Esophagus (tissue), 2 donors: ENCODE measurements at regions not wholly inside any gene's neighbourhood (a gene's known extent, or its start where the extent isn't known, plus 50 kb on each side); places are given as distances from the start of the nearest gene placed in this dataset.

Source experiments
- H3K27ac ChIP-seq, 2 donors: one replicate each; pipeline ENCODE4 v1.5.1; 2013; ENCODE audit warnings: low read depth in 2 of 2, mild to moderate bottlenecking in 2 of 2, inconsistent platforms in 1 of 2, low read length in 1 of 2, moderate library complexity in 1 of 2
- H3K27me3 ChIP-seq, 2 donors: one replicate each; pipeline ENCODE4 v1.6.1; 2013; ENCODE audit warnings: low read length in 2 of 2, control low read depth in 1 of 2, mild to moderate bottlenecking in 1 of 2; ENCODE audit not compliant: insufficient read depth in 2 of 2, control insufficient read depth in 1 of 2
- H3K36me3 ChIP-seq, 2 donors: one replicate each; pipeline ENCODE4 v1.6.1; 2013; ENCODE audit warnings: low read length in 1 of 2; ENCODE audit not compliant: control insufficient read depth in 2 of 2, insufficient read depth in 2 of 2
- H3K4me1 ChIP-seq, 2 donors: one replicate each; pipeline ENCODE4 v1.6.1; 2013; ENCODE audit warnings: low read length in 1 of 2; ENCODE audit not compliant: control insufficient read depth in 2 of 2, insufficient read depth in 2 of 2
- H3K4me3 ChIP-seq, 2 donors: one replicate each; pipeline ENCODE4 v1.5.1; 2013; ENCODE audit warnings: low read length in 2 of 2, mild to moderate bottlenecking in 2 of 2, low read depth in 1 of 2, moderate library complexity in 1 of 2
- H3K9me3 ChIP-seq, 2 donors: one replicate each; pipeline ENCODE4 v1.6.1; 2013; ENCODE audit warnings: mild to moderate bottlenecking in 2 of 2, low read depth in 1 of 2, low read length in 1 of 2, moderate library complexity in 1 of 2; ENCODE audit not compliant: control insufficient read depth in 2 of 2, insufficient read depth in 1 of 2
- WGBS, 2 donors: extraction: QIAGEN DNeasy Blood & Tissue Kit; methylation state at CpG; one replicate each; pipeline ENCODE4 v1.1.7; 2013; 5-methylcytosine and 5-hydroxymethylcytosine counted together
- donor health status: healthy with polysubstance abuse.
- donor health status: Bipolar disorder and iron deficiency.

GRCh38 chr3:152060701-152061100 is 187.3 kb downstream of the SUCNR1 start:
- Histone ChIP-seq H3K27ac (no peak overlapping the region), H3K9me3 (no peaks in the 10 kb centered on the region), H3K4me3 (no peak overlapping the region), H3K36me3 (no peaks in the 10 kb centered on the region), H3K27me3 (no peaks in the 10 kb centered on the region), H3K4me1 (no peaks in the 10 kb centered on the region)
- 38 to 47% methylated on average over 1 of the region's 1 CpG for WGBS, 2 donors

DNA sequence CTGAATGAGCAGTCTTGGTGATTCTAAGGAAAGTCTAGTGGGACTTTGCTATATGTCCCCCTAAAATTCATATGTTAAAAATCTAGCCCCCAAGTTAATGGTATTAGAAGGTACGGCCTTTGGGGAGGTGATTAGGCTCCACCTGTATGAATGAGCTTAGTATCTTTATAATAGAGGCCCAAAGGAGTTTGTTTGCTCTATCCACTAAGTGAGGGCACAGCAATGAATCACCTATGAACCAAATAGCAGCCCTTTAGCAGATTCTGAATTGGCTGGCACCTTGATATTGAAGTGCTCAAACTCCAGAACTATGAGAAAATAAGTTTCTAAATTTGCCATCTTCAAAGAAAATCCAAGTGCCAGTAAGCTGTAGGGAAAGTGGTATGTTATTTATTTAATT is 187.9 kb downstream of the SUCNR1 start:
- H3K4me3 ChIP-seq = no peak overlapping the region
- H3K27me3 ChIP-seq = no peaks in the 10 kb centered on the region
- H3K27ac ChIP-seq = no peak overlapping the region
- 65 to 85% methylated on average over 1 of the region's 1 CpG for WGBS, 2 donors
- H3K9me3 ChIP-seq = no peaks in the 10 kb centered on the region
- no peaks in the 10 kb centered on the region for H3K36me3 ChIP-seq
- H3K4me1 ChIP-seq = no peaks in the 10 kb centered on the region

DNA sequence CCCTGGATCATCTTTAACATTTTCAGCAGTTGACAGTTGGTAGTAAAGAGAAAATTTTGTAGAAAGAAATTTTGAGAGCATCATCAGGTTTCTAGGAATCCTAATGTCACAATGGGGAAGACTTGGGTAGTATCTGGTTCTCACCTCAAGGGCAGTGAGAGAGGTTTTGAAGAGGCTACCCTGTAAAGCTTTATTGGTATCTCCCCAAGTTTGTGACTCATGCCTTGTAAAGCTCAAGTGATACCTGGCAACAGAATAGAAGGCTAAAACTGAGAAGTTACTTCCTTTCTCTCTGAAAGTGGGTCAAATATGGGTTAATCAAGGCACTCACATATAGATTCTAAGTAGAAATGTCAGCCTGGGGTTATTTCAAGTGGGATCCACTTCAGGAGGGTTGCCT is 196.4 kb downstream of the SUCNR1 start:
- Histone ChIP-seq H3K4me3 (no peak overlapping the region), H3K36me3 (no peaks in the 10 kb centered on the region), H3K27me3 (no peaks in the 10 kb centered on the region), H3K9me3 (no peaks in the 10 kb centered on the region), H3K27ac (no peak overlapping the region), H3K4me1 (no peaks in the 10 kb centered on the region)

- no peak overlapping the region for H3K27ac ChIP-seq
- no peaks in the 10 kb centered on the region for H3K9me3 ChIP-seq
- no peaks in the 10 kb centered on the region for H3K36me3 ChIP-seq
- no peaks in the 10 kb centered on the region for H3K4me1 ChIP-seq
- no peak overlapping the region for H3K4me3 ChIP-seq
- H3K27me3 ChIP-seq = no peaks in the 10 kb centered on the region
- WGBS, 2 donors = 93 to 96% methylated on average over 3 of the region's 3 CpGs
Measured at GRCh38 chr3:152071315-152071714, 197.4 kb upstream of the MBNL1 start.

DNA sequence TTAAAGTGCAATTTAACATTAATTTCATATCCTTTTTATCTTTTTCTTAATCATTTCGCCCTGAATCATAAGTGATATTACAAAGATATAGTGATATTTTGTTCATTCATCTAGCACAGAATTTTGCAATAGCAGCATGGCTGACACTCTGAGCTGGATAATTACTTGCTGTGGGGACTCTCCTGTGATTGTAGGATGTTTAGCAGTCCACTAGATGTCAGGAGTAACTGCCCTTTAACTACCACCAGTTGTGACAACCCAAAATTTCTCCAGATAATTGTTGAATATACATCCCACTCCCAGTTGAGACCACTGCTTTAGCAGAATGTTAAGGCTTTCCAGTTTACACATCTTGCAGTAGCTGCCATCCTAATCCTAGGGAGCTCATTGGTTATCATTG is 196.8 kb upstream of the MBNL1 start:
- no peak overlapping the region for H3K27ac ChIP-seq
- 46 to 54% methylated on average over 1 of the region's 1 CpG for WGBS, 2 donors
- no peaks in the 10 kb centered on the region for H3K9me3 ChIP-seq
- no peaks in the 10 kb centered on the region for H3K27me3 ChIP-seq
- no peaks in the 10 kb centered on the region for H3K4me1 ChIP-seq
- H3K36me3 ChIP-seq = no peaks in the 10 kb centered on the region
- no peak overlapping the region for H3K4me3 ChIP-seq

DNA sequence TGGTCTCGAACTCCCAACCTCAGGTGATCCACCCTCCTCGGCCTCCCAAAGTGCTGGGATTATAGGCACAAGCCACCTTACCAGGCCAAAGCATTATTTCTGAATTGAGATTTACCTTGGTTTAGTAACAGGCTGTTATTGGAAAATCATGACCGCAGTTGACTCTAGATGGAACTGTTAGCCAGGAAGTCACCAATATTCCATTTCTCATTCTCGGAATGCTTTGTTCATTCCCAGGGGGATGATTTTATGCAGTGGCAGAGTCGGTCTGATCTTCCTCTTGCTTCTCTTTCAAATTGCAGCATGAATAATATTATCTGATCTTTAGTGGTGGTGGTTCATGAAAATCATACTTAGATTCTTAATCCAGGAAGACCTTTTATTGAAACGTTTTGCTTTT is 195.5 kb upstream of the MBNL1 start:
- Histone ChIP-seq H3K9me3 (no peaks in the 10 kb centered on the region), H3K36me3 (no peaks in the 10 kb centered on the region), H3K4me3 (no peak overlapping the region), H3K4me1 (no peaks in the 10 kb centered on the region), H3K27me3 (no peaks in the 10 kb centered on the region), H3K27ac (no peak overlapping the region)
- 66 to 68% methylated on average over 6 of the region's 6 CpGs for WGBS, 2 donors

GRCh38 chr3:152076148-152076547 is 192.6 kb upstream of the MBNL1 start:
- H3K4me3 ChIP-seq = no peak overlapping the region
- WGBS, 2 donors = 71 to 72% methylated on average over 2 of the region's 2 CpGs
- no peaks in the 10 kb centered on the region for H3K27me3 ChIP-seq
- H3K27ac ChIP-seq = no peak overlapping the region
- no peaks in the 10 kb centered on the region for H3K9me3 ChIP-seq
- H3K36me3 ChIP-seq = no peaks in the 10 kb centered on the region
- no peaks in the 10 kb centered on the region for H3K4me1 ChIP-seq

DNA sequence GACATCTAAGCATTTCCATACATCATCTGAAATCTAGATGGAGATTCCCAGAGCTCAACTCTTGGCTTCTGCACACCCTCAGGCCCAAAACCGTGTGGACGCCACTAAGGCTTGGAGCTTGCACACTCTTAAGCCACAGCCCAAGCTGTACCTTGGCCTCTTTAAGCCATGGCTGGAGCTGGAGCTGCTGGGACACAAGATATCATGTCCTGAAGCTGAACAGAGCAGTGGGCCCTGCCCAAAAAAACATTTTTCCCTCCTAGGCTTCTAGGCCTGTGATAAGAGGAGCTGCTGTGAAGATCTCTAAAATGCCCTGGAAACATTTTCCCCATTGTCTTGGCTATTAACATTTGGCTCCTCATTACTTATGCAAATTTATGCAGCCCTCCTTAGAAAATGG is 188.7 kb upstream of the MBNL1 start:
- Histone ChIP-seq H3K36me3 (no peaks in the 10 kb centered on the region), H3K4me3 (no peak overlapping the region), H3K27me3 (no peaks in the 10 kb centered on the region), H3K9me3 (no peaks in the 10 kb centered on the region), H3K4me1 (no peaks in the 10 kb centered on the region), H3K27ac (no peak overlapping the region)
- 96% methylated on average over 2 of the region's 2 CpGs for WGBS, 2 donors

DNA sequence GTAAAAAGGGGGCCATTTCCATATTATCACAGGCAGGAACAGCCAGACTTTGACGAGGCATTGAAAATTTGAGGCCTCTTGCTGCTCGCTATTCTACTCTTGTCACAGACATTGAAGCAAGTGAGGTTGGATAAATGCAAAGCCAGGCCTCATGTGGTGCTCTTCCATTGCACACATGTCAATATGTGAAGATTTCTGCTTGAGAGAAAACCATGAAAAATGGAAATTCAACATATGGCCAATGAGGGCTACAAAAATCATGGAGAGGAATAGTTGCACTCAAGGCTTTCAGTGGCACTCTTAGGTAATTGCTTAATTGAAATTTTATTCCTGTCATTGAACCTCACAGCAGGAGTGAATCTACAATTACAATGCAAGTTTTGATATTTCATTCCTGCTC is 185.6 kb upstream of the MBNL1 start:
- Histone ChIP-seq H3K27ac (no peak overlapping the region), H3K4me1 (no peaks in the 10 kb centered on the region), H3K27me3 (no peaks in the 10 kb centered on the region), H3K4me3 (no peak overlapping the region), H3K36me3 (no peaks in the 10 kb centered on the region), H3K9me3 (no peaks in the 10 kb centered on the region)
- WGBS, 2 donors = 75 to 92% methylated on average over 2 of the region's 2 CpGs

GRCh38 chr3:152084441-152085158 is 184.1 kb upstream of the MBNL1 start:
- no peaks in the 10 kb centered on the region for H3K4me1 ChIP-seq
- H3K4me3 ChIP-seq = no peak overlapping the region
- H3K9me3 ChIP-seq = no peaks in the 10 kb centered on the region
- WGBS, 2 donors = 85% methylated on average over 2 of the region's 2 CpGs
- no peaks in the 10 kb centered on the region for H3K36me3 ChIP-seq
- H3K27me3 ChIP-seq = no peaks in the 10 kb centered on the region
- no peak overlapping the region for H3K27ac ChIP-seq
